IMR-90 (cell line): ENCODE measurements at regions not wholly inside any gene's neighbourhood (a gene's known extent, or its start where the extent isn't known, plus 50 kb on each side); places are given as distances from the start of the nearest gene placed in this dataset.
"Not testable (repeated sequence)": the region's sequence is repeated elsewhere in the genome, so short reads cannot be mapped to it uniquely, and the experiment has no call there.

ENCODE experiments used
- ATAC-seq: fragments of 200-7000 bp; cut with Tn5 transposase; 2 replicates; pipeline ENCODE4 v1.9.1; 2020; ENCODE audit warnings: low read depth, mild to moderate bottlenecking, moderate library complexity
- BruUV-seq: library from RNA; stranded (reverse); fragments of 400-500 nt; replicated peaks from 2 replicates; lab custom pipeline; 2021; lab: Mats Ljungman, UMichigan
- CTCF ChIA-PET: fragments of 300-600 bp; formaldehyde crosslinking; extraction: SDS; loops from one replicate; lab custom pipeline; 2021; ENCODE audit warnings: antibody characterized with exemption; lab: Yijun Ruan, JAX
- POLR2A ChIA-PET: fragments of 300-600 bp; sonication (Branson Sonifier 250); formaldehyde crosslinking; loops from one replicate; lab custom pipeline; 2022; ENCODE audit warnings: antibody characterized with exemption; ENCODE audit not compliant: unreplicated experiment; lab: Charles Lee
- DNase-seq: peaks from one replicate; pipeline ENCODE4 v3.0.0; 2013
- H2AFZ ChIP-seq: replicated peaks from 2 replicates; pipeline ENCODE3; 2013; ENCODE audit warnings: low read length, mild to moderate bottlenecking; ENCODE audit not compliant: poor library complexity
- H2AK5ac ChIP-seq: 2 replicates; pipeline ENCODE4 v1.6.1; 2013; ENCODE audit warnings: low read depth, low read length, inconsistent platforms
- H2AK9ac ChIP-seq: replicated peaks from 2 replicates; pipeline ENCODE3; 2013; ENCODE audit warnings: mild to moderate bottlenecking, low read depth, low read length, moderate library complexity; ENCODE audit not compliant: poor library complexity
- H2BK120ac ChIP-seq: 2 replicates; pipeline ENCODE4 v1.6.1; 2013; ENCODE audit warnings: low read depth, low read length, inconsistent platforms
- H2BK15ac ChIP-seq: 3 replicates; pipeline ENCODE4 v1.6.1; 2013; ENCODE audit warnings: low read depth, low read length, inconsistent platforms
- H2BK20ac ChIP-seq: 2 replicates; pipeline ENCODE4 v1.6.1; 2013; ENCODE audit warnings: low read depth, mild to moderate bottlenecking, inconsistent platforms, low read length, moderate library complexity
- H2BK5ac ChIP-seq: 2 replicates; pipeline ENCODE4 v1.6.1; 2013; ENCODE audit warnings: mild to moderate bottlenecking, low read depth, low read length, inconsistent platforms; ENCODE audit not compliant: poor library complexity, severe bottlenecking
- H3K14ac ChIP-seq: replicated peaks from 2 replicates; pipeline ENCODE4 v1.6.1; 2013; ENCODE audit warnings: low read depth, low read length, inconsistent platforms
- H3K18ac ChIP-seq: 2 replicates; pipeline ENCODE4 v1.6.1; 2013; ENCODE audit warnings: low read depth, low read length, control low read depth
- H3K23ac ChIP-seq: 2 replicates; pipeline ENCODE4 v1.6.1; 2013; ENCODE audit warnings: low read depth, low read length, inconsistent platforms
- H3K27ac ChIP-seq: 2 replicates; pipeline ENCODE4 v1.5.1; 2013; ENCODE audit warnings: mild to moderate bottlenecking, control low read depth, low read length; ENCODE audit not compliant: insufficient read depth
- H3K27me3 ChIP-seq: 2 replicates; pipeline ENCODE4 v1.6.1; 2013; ENCODE audit warnings: low read length; ENCODE audit not compliant: control insufficient read depth, insufficient read depth
- H3K36me3 ChIP-seq: 2 replicates; pipeline ENCODE4 v1.6.1; 2013; ENCODE audit warnings: low read length, mixed read lengths; ENCODE audit not compliant: control insufficient read depth, insufficient read depth
- H3K4ac ChIP-seq: 2 replicates; pipeline ENCODE4 v1.6.1; 2013; ENCODE audit warnings: low read depth, low read length, inconsistent platforms
- H3K4me1 ChIP-seq: 2 replicates; pipeline ENCODE4 v1.6.1; 2013; ENCODE audit warnings: low read length, mixed read lengths; ENCODE audit not compliant: control insufficient read depth, insufficient read depth
- H3K4me2 ChIP-seq: 2 replicates; pipeline ENCODE4 v1.6.1; 2013; ENCODE audit warnings: low read depth, mild to moderate bottlenecking, control low read depth, low read length, moderate library complexity
- H3K4me3 ChIP-seq: 2 replicates; pipeline ENCODE4 v1.5.1; 2013; ENCODE audit warnings: low read depth, mild to moderate bottlenecking, control low read depth, low read length, moderate library complexity; ENCODE audit not compliant: insufficient read depth
- H3K56ac ChIP-seq: 2 replicates; pipeline ENCODE4 v1.6.1; 2013; ENCODE audit warnings: low read length, inconsistent platforms; ENCODE audit not compliant: insufficient read depth; ENCODE audit errors: extremely low read depth
- H3K79me1 ChIP-seq, 2 experiments: 2 replicates each; pipeline ENCODE4 v1.6.1; 2013; ENCODE audit warnings: low read length in 2 of 2, inconsistent platforms in 1 of 2, low read depth in 1 of 2
- H3K9ac ChIP-seq: 2 replicates; pipeline ENCODE4 v1.6.1; 2013; ENCODE audit warnings: low read depth, low read length, control low read depth
- H3K9me1 ChIP-seq: 2 replicates; pipeline ENCODE4 v1.6.1; 2013; ENCODE audit warnings: low read length, inconsistent platforms; ENCODE audit not compliant: insufficient read depth
- H3K9me3 ChIP-seq: 2 replicates; pipeline ENCODE4 v1.6.1; 2013; ENCODE audit warnings: low read length; ENCODE audit not compliant: control insufficient read depth, insufficient read depth
- H4K20me1 ChIP-seq: 2 replicates; pipeline ENCODE4 v1.6.1; 2013; ENCODE audit warnings: low read length, inconsistent platforms; ENCODE audit not compliant: insufficient read depth
- H4K5ac ChIP-seq: 2 replicates; pipeline ENCODE4 v1.6.1; 2013; ENCODE audit warnings: mild to moderate bottlenecking, low read depth, low read length, control low read depth
- H4K8ac ChIP-seq, 2 experiments: 2 replicates each; pipeline ENCODE4 v1.6.1; 2013; ENCODE audit warnings: low read depth in 2 of 2, low read length in 2 of 2, control low read depth in 1 of 2, inconsistent platforms in 1 of 2
- H4K91ac ChIP-seq: 2 replicates; pipeline ENCODE4 v1.6.1; 2013; ENCODE audit warnings: low read depth, low read length, inconsistent platforms; ENCODE audit not compliant: insufficient read depth
- dilution Hi-C: fragments of 300-500 bp; cut with HindIII; formaldehyde crosslinking; loops from one replicate; pipeline ENCODE4 v1.14.3; 2018; ENCODE audit warnings: low sequenced_read_pairs; ENCODE audit not compliant: unreplicated experiment
- in situ Hi-C: fragments of 300-500 bp; cut with MboI; formaldehyde crosslinking; loops from 3 replicates; pipeline ENCODE4 v1.14.3; 2019; ENCODE audit warnings: low sequenced_read_pairs, inconsistent platforms, mixed read lengths
- intact Hi-C: fragments of 100-400 bp; cut with micrococcal nuclease; formaldehyde crosslinking; loops from 2 replicates; pipeline ENCODE4 v1.10.0; 2022

DNA sequence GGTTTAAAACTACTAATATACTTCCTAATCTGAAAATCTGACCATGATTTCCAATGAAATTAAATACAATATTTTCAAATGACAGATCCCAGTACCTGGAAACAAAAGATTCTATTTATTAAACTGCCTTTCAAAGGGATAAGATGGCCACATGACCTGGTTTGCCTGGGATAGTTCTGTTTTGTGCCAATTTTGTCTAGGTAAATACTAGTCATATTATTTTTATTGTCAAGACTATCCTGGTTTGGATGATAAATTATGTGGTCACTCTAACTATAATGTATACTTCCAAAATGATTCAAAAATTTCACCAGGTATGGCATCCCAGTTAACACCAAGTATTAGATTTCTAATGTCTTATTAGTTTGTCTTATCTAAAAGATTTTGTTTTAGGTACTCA is 222.5 kb upstream of the TTC29 start:
- H4K20me1 ChIP-seq, H3K4me3 ChIP-seq, H3K36me3 ChIP-seq, H2AFZ ChIP-seq, dilution Hi-C loops, H3K9me3 ChIP-seq, H4K5ac ChIP-seq, H4K8ac ChIP-seq, in situ Hi-C loops, H3K4me1 ChIP-seq, H3K79me1 ChIP-seq, H2BK15ac ChIP-seq, H2AK9ac ChIP-seq, H3K56ac ChIP-seq, H2BK120ac ChIP-seq, H2BK20ac ChIP-seq, DNase-seq, H3K4me2 ChIP-seq, H3K18ac ChIP-seq, CTCF ChIA-PET, H3K14ac ChIP-seq, H4K91ac ChIP-seq, H3K4ac ChIP-seq, ATAC-seq, H3K9me1 ChIP-seq, H2AK5ac ChIP-seq, intact Hi-C loops, H2BK5ac ChIP-seq, H3K27me3 ChIP-seq, BruUV-seq, H3K23ac ChIP-seq, POLR2A ChIA-PET, H3K27ac ChIP-seq, H3K9ac ChIP-seq: not testable (repeated sequence)
